Adrenal gland (tissue), 9 donors: ENCODE measurements at regions not wholly inside any gene's neighbourhood (a gene's known extent, or its start where the extent isn't known, plus 50 kb on each side); places are given as distances from the start of the nearest gene placed in this dataset.
"Not testable (repeated sequence)": the region's sequence is repeated elsewhere in the genome, so short reads cannot be mapped to it uniquely, and the experiment has no call there.

Source experiments
- DNase-seq, 7 donors: peaks; one replicate each; pipeline ENCODE4 v3.0.0-alpha.2; 2019 to 2020
- H3K27ac ChIP-seq, 5 donors: fragments of 200-600 bp; sonication (generic) in 4 of 5; 1 replicate in 3 of 5; 2 replicates in 2 of 5; pipeline versions ENCODE4 v1.5.1 to v1.8.0; 2016 to 2020; ENCODE audit warnings: mild to moderate bottlenecking in 1 of 5
- H3K27me3 ChIP-seq: fragments of 200-600 bp; 2 replicates; pipeline ENCODE4 v1.8.0; 2021
- H3K36me3 ChIP-seq, 2 donors: fragments of 200-600 bp; replicated peaks in 1 of 2; 1 replicate in 1 of 2; 2 replicates in 1 of 2; pipeline versions ENCODE4 v1.5.1 to v1.8.0; 2018 to 2022
- H3K4me1 ChIP-seq, 2 donors: fragments of 200-600 bp; replicated peaks in 1 of 2; 1 replicate in 1 of 2; 2 replicates in 1 of 2; pipeline versions ENCODE4 v1.5.1 to v1.8.0; 2018 to 2021
- H3K4me3 ChIP-seq, 4 donors: fragments of 200-600 bp; sonication (generic) in 3 of 4; one replicate each; pipeline ENCODE4 v1.5.1; 2016 to 2018
- H3K9me3 ChIP-seq, 3 donors: fragments of 200-600 bp; sonication (generic) in 1 of 3; replicated peaks in 1 of 3; 1 replicate in 2 of 3; 2 replicates in 1 of 3; pipeline versions ENCODE4 v1.5.1 to v1.8.0; 2016 to 2021
- CTCF ChIP-seq, 6 experiments: fragments of 450-650 bp in 4 of 6; fragments of 200-600 bp in 2 of 6; sonication (generic) in 1 of 6; IDR thresholded peaks; 1 replicate in 5 of 6; 2 replicates in 1 of 6; pipeline versions ENCODE4 v1.5.1 to v1.8.0; 2016 to 2021; ENCODE audit warnings: antibody characterized with exemption in 6 of 6, mild to moderate bottlenecking in 2 of 6, moderate library complexity in 1 of 6
- POLR2A ChIP-seq, 2 donors: fragments of 450-650 bp; IDR thresholded peaks; one replicate each; pipeline ENCODE4 v1.6.1; 2017; ENCODE audit warnings: antibody characterized with exemption in 2 of 2, mild to moderate bottlenecking in 2 of 2, moderate library complexity in 1 of 2
- WGBS, 4 donors: extraction: QIAGEN DNeasy Blood & Tissue Kit in 2 of 4; methylation state at CpG; one replicate each; pipeline versions ENCODE4 v1.1.5 to v1.1.7; 2013 to 2017; 5-methylcytosine and 5-hydroxymethylcytosine counted together
- intact Hi-C, 2 donors: fragments of 100-400 bp; cut with DNase I; formaldehyde crosslinking; loops; one replicate each; pipeline versions ENCODE4 v1.14.1 to v1.15.0; 2022 to 2023
- donor health status: healthy with polysubstance abuse.
- donor health status: Bipolar disorder and iron deficiency.
- donor health status: DM: yes; HTN: yes; CAD: no.
- donor health status: DM: no; HTN: no; CAD: no.
- donor health status: DM: no; HTN: no; CAD: no.

- H3K9me3 ChIP-seq, result no peaks in the 10 kb centered on the region
- no peaks in the 10 kb centered on the region for H3K27me3 ChIP-seq
- H3K4me3 ChIP-seq, result no peak overlapping the region
- DNase-seq, result peak in 1 of 7 donors; percentile 23
- intact Hi-C loops, result no loop called here
- WGBS, 4 donors, result 91 to 98% (median 93%) methylated on average over 7 of the region's 7 CpGs
- H3K4me1 ChIP-seq, result no peaks in the 10 kb centered on the region
- H3K36me3 ChIP-seq, result no peaks in the 10 kb centered on the region
- no peak for TF ChIP-seq POLR2A (IDR thresholded peaks at IDR 0.05)
- TF ChIP-seq CTCF (IDR thresholded peaks at IDR 0.05), result no peak
- no peak overlapping the region for H3K27ac ChIP-seq
Observed at GRCh38 chr10:46098386-46098785, 52.3 kb upstream of the MSMB start.

- H3K4me1 ChIP-seq, H3K9me3 ChIP-seq, H3K27me3 ChIP-seq, H3K4me3 ChIP-seq, intact Hi-C loops, H3K27ac ChIP-seq, H3K36me3 ChIP-seq: not testable (repeated sequence)
- DNase-seq, result peak in 1 of 7 donors; percentile 5
- WGBS, 4 donors, result 71 to 90% (median 90%) methylated on average over 3 to 4 of the region's 4 CpGs
Observed at GRCh38 chr10:46098925-46099324, 52.9 kb upstream of the MSMB start.

- H3K36me3 ChIP-seq, result no peaks in the 10 kb centered on the region
- H3K27ac ChIP-seq, result no peak overlapping the region
- intact Hi-C loops, result no loop called here
- 67 to 76% (median 70%) methylated on average over 4 of the region's 4 CpGs for WGBS, 4 donors
- DNase-seq, result no peak
- no peak overlapping the region for H3K4me3 ChIP-seq
- peaks cover 0 to 8% of the 10 kb centered on the region in 2 donors for H3K4me1 ChIP-seq
- TF ChIP-seq POLR2A (IDR thresholded peaks at IDR 0.05) (no peak), CTCF (IDR thresholded peaks at IDR 0.05) (no peak)
- no peaks in the 10 kb centered on the region for H3K27me3 ChIP-seq
- no peaks in the 10 kb centered on the region for H3K9me3 ChIP-seq
Observed at GRCh38 chr10:46104071-46104585, 58.1 kb upstream of the MSMB start.

- intact Hi-C loops, H3K9me3 ChIP-seq, H3K27ac ChIP-seq, H3K4me1 ChIP-seq, H3K36me3 ChIP-seq, H3K27me3 ChIP-seq, H3K4me3 ChIP-seq: not testable (repeated sequence)
- 71 to 83% (median 78%) methylated on average over 6 to 9 of the region's 9 CpGs for WGBS, 4 donors
- peak in 1 of 7 donors; percentile 2 for DNase-seq
Observed at GRCh38 chr10:46105416-46105815, 59.3 kb upstream of the MSMB start.

GRCh38 chr10:46105856-46106409, 59.9 kb upstream of the MSMB start:
- intact Hi-C loops, H3K36me3 ChIP-seq, H3K4me1 ChIP-seq, H3K27me3 ChIP-seq, H3K27ac ChIP-seq, H3K9me3 ChIP-seq: not testable (repeated sequence)
- peak overlapping the region in 1 of 4 donors; percentile 38 for H3K4me3 ChIP-seq
- peak in 1 of 7 donors; percentile 4 for DNase-seq
- WGBS, 4 donors, result 2 to 20% (median 8%) methylated on average over 2 to 30 of the region's 32 CpGs
